Keratinocyte (primary cell): ENCODE measurements at regions not wholly inside any gene's neighbourhood (a gene's known extent, or its start where the extent isn't known, plus 50 kb on each side); places are given as distances from the start of the nearest gene placed in this dataset.

ENCODE experiments used
- DNase-seq: peaks from one replicate; pipeline ENCODE4 v3.0.0-alpha.2; 2011; ENCODE audit warnings: low read depth, missing footprints, low spot score
- FAIRE-seq: peaks from 2 replicates; lab custom pipeline; 2011; peaks lifted over from hg19 to GRCh38; lab: Jason Lieb, UNC
- H2AFZ ChIP-seq: 2 replicates; pipeline ENCODE4 v1.6.0; 2012; ENCODE audit warnings: low read length, control low read depth, inconsistent platforms; ENCODE audit not compliant: control insufficient read depth
- H3K27ac ChIP-seq: 2 replicates; pipeline ENCODE4 v1.5.1; 2011; ENCODE audit warnings: low read length; ENCODE audit not compliant: control insufficient read depth, insufficient read depth
- H3K27me3 ChIP-seq: 3 replicates; pipeline ENCODE4 v1.6.0; 2011; ENCODE audit warnings: low read length; ENCODE audit not compliant: control insufficient read depth, insufficient read depth; ENCODE audit errors: extremely low read depth
- H3K36me3 ChIP-seq, 2 experiments: 2 replicates in 1 of 2; 3 replicates in 1 of 2; pipeline ENCODE4 v1.5.1; 2011; ENCODE audit warnings: low read length in 2 of 2, mild to moderate bottlenecking in 1 of 2; ENCODE audit not compliant: control insufficient read depth in 2 of 2, insufficient read depth in 2 of 2; ENCODE audit errors: extremely low read depth in 1 of 2
- H3K4me1 ChIP-seq: 3 replicates; pipeline ENCODE4 v1.5.1; 2011; ENCODE audit warnings: low read length; ENCODE audit not compliant: control insufficient read depth, insufficient read depth; ENCODE audit errors: extremely low read depth
- H3K4me2 ChIP-seq: 3 replicates; pipeline ENCODE4 v1.6.0; 2011; ENCODE audit warnings: low read depth, low read length; ENCODE audit not compliant: control insufficient read depth, insufficient read depth; ENCODE audit errors: extremely low read depth
- H3K4me3 ChIP-seq, 3 experiments: fragments of 200-600 bp in 1 of 3; sonication (generic) in 1 of 3; 2 replicates in 2 of 3; 3 replicates in 1 of 3; pipeline ENCODE4 v1.5.1; 2011 to 2016; ENCODE audit warnings: low read length in 3 of 3, mild to moderate bottlenecking in 3 of 3, control low read depth in 2 of 3, inconsistent platforms in 1 of 3, low read depth in 1 of 3, mixed read lengths in 1 of 3, mixed run types in 1 of 3, moderate library complexity in 1 of 3; ENCODE audit not compliant: control insufficient read depth in 2 of 3, insufficient read depth in 2 of 3; ENCODE audit errors: extremely low read depth in 1 of 3
- H3K79me2 ChIP-seq: 2 replicates; pipeline ENCODE4 v1.6.0; 2012; ENCODE audit warnings: low read length; ENCODE audit not compliant: control insufficient read depth, insufficient read depth
- H3K9ac ChIP-seq: 3 replicates; pipeline ENCODE4 v1.6.0; 2011; ENCODE audit warnings: low read length; ENCODE audit not compliant: control insufficient read depth, insufficient read depth; ENCODE audit errors: extremely low read depth
- H3K9me1 ChIP-seq: 3 replicates; pipeline ENCODE4 v1.6.0; 2011; ENCODE audit warnings: low read length; ENCODE audit not compliant: control insufficient read depth, insufficient read depth; ENCODE audit errors: extremely low read depth
- H3K9me3 ChIP-seq: 2 replicates; pipeline ENCODE4 v1.5.1; 2012; ENCODE audit warnings: low read depth, low read length; ENCODE audit not compliant: control insufficient read depth
- H4K20me1 ChIP-seq: 3 replicates; pipeline ENCODE4 v1.6.0; 2011; ENCODE audit warnings: low read length; ENCODE audit not compliant: control insufficient read depth, insufficient read depth; ENCODE audit errors: extremely low read depth
- EZH2 ChIP-seq: IDR thresholded peaks from one replicate; pipeline ENCODE4 v1.6.1; 2012; ENCODE audit warnings: inconsistent platforms, mild to moderate bottlenecking, low read length, moderate library complexity
- dilution Hi-C: fragments of 300-500 bp; cut with MboI; formaldehyde crosslinking; loops from one replicate; pipeline ENCODE4 v1.7.0; 2020; ENCODE audit warnings: low sequenced_read_pairs; ENCODE audit not compliant: extremely low pct_ligation_motif_present
- TF ChIP-seq, protein P1 (sequence below), 3 experiments: IDR thresholded peaks in 1 of 3; conservative IDR thresholded peaks in 1 of 3; optimal IDR thresholded peaks in 1 of 3; 2 replicates in 2 of 3; 3 replicates in 1 of 3; pipeline versions ENCODE3 to v1.5.1; 2011; ENCODE audit warnings: low read length in 3 of 3, mild to moderate bottlenecking in 3 of 3, moderate library complexity in 2 of 3, control low read depth in 1 of 3, inconsistent platforms in 1 of 3; ENCODE audit not compliant: insufficient read depth in 2 of 3; ENCODE audit errors: extremely low read depth in 1 of 3

DNA sequence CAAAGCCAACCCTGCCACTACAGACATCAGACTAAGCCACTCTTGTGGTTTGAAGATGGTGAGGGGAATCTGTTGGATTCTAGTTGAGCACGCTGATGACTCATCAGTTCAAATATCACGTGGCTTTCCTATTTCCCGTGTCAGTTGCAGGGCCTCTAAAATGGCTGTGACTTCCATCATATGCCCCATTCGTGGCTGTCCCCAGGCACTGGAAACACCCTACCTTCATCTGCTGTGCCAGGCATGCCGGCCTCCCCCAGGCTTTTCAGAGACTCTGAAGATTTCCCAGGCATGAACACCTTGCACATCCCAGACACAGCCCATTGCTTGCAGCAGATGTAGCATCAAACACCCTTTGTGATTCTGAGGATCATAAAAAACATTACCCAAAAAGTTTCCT is 659.9 kb downstream of the UQCRFS1 start:
- no peak overlapping the region for H3K27ac ChIP-seq
- H3K4me3 ChIP-seq: no peak overlapping the region
- H3K9ac ChIP-seq: no peak overlapping the region
- FAIRE-seq (no peak), DNase-seq (no peak)
- peaks cover 3% of the 10 kb centered on the region for H3K9me3 ChIP-seq
- H3K27me3 ChIP-seq: no peaks in the 10 kb centered on the region
- H3K36me3 ChIP-seq: no peaks in the 10 kb centered on the region
- no peaks in the 10 kb centered on the region for H3K79me2 ChIP-seq
- no peak overlapping the region for H3K4me2 ChIP-seq
- TF ChIP-seq EZH2: no peak
- TF ChIP-seq, protein P1, sequence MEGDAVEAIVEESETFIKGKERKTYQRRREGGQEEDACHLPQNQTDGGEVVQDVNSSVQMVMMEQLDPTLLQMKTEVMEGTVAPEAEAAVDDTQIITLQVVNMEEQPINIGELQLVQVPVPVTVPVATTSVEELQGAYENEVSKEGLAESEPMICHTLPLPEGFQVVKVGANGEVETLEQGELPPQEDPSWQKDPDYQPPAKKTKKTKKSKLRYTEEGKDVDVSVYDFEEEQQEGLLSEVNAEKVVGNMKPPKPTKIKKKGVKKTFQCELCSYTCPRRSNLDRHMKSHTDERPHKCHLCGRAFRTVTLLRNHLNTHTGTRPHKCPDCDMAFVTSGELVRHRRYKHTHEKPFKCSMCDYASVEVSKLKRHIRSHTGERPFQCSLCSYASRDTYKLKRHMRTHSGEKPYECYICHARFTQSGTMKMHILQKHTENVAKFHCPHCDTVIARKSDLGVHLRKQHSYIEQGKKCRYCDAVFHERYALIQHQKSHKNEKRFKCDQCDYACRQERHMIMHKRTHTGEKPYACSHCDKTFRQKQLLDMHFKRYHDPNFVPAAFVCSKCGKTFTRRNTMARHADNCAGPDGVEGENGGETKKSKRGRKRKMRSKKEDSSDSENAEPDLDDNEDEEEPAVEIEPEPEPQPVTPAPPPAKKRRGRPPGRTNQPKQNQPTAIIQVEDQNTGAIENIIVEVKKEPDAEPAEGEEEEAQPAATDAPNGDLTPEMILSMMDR (optimal IDR thresholded peaks at IDR 0.05 in 1 of 3, IDR thresholded peaks at IDR 0.05 in 1 of 3, conservative IDR thresholded peaks at IDR 0.05 in 1 of 3; ENCODE audit: extremely low read depth in 1 of 3, insufficient read depth in 2 of 3, low read length in 3 of 3): no peak
- no peaks in the 10 kb centered on the region for H3K4me1 ChIP-seq
- H3K9me1 ChIP-seq: no peaks in the 10 kb centered on the region
- no peak overlapping the region for H2AFZ ChIP-seq
- dilution Hi-C loops: no loop called here
- no peaks in the 10 kb centered on the region for H4K20me1 ChIP-seq

DNA sequence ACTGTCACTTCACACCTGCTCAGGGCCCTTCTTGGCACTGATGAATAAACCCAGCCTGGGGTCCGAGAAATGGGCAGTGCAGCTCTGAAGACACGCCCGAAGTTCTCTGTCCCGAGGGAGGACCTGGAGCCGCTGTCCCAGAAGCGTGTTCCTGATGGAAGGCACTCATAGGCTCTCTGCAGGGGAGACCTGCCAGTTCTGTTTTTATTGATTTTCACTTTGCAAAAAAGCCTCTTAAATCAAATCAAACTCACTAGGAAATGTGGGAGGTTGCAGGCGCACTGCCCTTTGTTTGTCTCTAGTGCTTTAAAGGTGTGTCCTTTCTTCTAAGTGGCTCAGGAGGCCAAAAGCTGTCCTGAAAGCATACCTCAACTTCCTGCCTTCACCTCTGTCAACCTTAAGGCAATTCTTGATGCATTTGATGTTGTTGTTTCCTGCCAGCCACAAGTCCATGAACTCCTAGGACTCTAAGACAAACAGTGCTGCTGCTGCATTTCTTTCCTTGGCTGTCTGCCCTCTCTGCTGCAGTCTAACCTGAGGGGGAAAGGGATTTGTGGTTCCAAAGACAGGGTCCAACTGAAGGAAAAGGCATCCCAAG is 663.2 kb downstream of the UQCRFS1 start:
- no peak for FAIRE-seq
- Histone ChIP-seq H3K27me3 (no peaks in the 10 kb centered on the region), H3K36me3 (no peaks in the 10 kb centered on the region), H4K20me1 (no peaks in the 10 kb centered on the region), H3K9me1 (no peaks in the 10 kb centered on the region), H2AFZ (no peak overlapping the region), H3K4me1 (no peaks in the 10 kb centered on the region), H3K9ac (no peak overlapping the region), H3K9me3 (peaks cover 6% of the 10 kb centered on the region), H3K79me2 (no peaks in the 10 kb centered on the region), H3K27ac (no peak overlapping the region), H3K4me2 (no peak overlapping the region), H3K4me3 (no peak overlapping the region)
- TF ChIP-seq, protein P1 (optimal IDR thresholded peaks at IDR 0.05 in 1 of 3, IDR thresholded peaks at IDR 0.05 in 1 of 3, conservative IDR thresholded peaks at IDR 0.05 in 1 of 3; ENCODE audit: extremely low read depth in 1 of 3, insufficient read depth in 2 of 3, low read length in 3 of 3): no peak
- TF ChIP-seq EZH2: no peak
- DNase-seq: no peak
- dilution Hi-C loops: no loop called here
